ENCODE measurements at regions not wholly inside any gene's neighbourhood (a gene's known extent, or its start where the extent isn't known, plus 50 kb on each side); places are given as distances from the start of the nearest gene placed in this dataset.

- DNase-seq (ENCODE audit: low read depth in 1 of 2, low spot score in 1 of 2): no peak
Observed at GRCh38 chr6:140567466-140567865, 1193.0 kb upstream of the CITED2 start.

- no peak for DNase-seq (ENCODE audit: low read depth in 1 of 2, low spot score in 1 of 2)
Observed at GRCh38 chr6:140566781-140567277, 1192.4 kb upstream of the CITED2 start.

GRCh38 chr6:140563728-140564127, 1189.3 kb upstream of the CITED2 start:
- DNase-seq (ENCODE audit: low read depth in 1 of 2, low spot score in 1 of 2): no peak

- no peak for DNase-seq (ENCODE audit: low read depth in 1 of 2, low spot score in 1 of 2)
Observed at GRCh38 chr6:140561701-140562100, 1187.3 kb upstream of the CITED2 start.

DNA sequence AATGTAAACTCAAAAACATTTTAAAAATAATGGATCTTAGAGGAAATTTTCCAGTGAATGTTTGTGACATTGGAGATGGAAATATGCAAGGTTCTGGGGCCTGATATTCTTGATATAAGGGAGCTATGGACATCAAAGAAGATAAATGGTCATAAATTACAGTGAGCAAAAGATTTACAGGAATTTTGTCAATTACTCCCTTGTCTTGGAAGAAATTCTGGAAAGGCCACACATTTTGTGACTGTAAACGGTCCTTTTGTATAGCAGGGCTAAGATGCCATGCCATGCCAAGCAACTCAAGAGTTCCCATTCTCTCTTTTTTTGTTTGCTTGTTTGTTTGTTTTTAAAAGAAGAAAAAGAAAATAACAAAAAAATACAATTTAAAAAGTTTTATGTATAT, 1186.2 kb upstream of the CITED2 start:
- no peak for DNase-seq (ENCODE audit: low read depth in 1 of 2, low spot score in 1 of 2)

GRCh38 chr6:140559458-140559857, 1185.0 kb upstream of the CITED2 start:
- no peak for DNase-seq (ENCODE audit: low read depth in 1 of 2, low spot score in 1 of 2)

DNA sequence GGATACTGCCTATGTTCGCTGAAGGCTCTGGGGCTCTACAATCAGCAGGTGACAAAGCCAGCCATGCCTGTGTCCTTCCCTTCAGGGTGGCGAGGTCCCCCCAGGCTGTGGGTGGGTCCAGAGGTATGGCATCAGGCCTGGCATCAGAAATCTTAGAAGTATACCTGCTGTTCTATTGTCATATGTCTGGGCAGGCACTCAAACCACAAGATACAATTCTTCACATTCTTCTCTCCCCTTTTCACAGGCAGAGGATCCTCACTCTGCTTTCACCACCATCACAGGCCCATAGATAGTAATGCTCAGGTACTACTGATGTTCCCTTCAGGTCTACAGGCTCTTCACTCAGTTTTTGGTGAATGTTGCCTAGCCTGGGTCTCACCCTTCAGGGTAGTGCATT, 1180.0 kb upstream of the CITED2 start:
- DNase-seq (ENCODE audit: low read depth in 1 of 2, low spot score in 1 of 2): no peak

DNA sequence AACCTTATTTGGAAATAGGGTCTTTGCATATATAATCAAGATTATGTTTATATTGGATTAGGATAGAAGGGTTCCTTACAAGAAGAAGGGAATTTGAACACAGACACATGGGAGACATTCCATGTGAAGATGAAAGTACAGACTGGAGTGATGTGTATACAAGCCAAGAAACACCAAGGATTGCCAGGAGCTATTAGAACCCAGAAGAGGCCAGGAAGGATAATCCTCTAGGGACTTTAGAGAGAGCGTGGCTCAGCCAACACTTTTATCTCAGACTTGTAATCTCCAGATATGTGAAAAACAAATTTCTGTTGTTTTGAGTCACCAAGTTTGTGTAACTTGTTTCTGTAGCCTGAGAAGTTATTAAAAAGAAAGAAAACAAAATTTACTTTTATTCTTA, 1173.9 kb upstream of the CITED2 start:
- DNase-seq (ENCODE audit: low read depth in 1 of 2, low spot score in 1 of 2): no peak

- no peak for DNase-seq (ENCODE audit: low read depth in 1 of 2, low spot score in 1 of 2)
Observed at GRCh38 chr6:140546640-140547039, 1172.2 kb upstream of the CITED2 start.

- DNase-seq (ENCODE audit: low read depth in 1 of 2, low spot score in 1 of 2): no peak
Observed at GRCh38 chr6:140544431-140544830, 1170.0 kb upstream of the CITED2 start.

DNA sequence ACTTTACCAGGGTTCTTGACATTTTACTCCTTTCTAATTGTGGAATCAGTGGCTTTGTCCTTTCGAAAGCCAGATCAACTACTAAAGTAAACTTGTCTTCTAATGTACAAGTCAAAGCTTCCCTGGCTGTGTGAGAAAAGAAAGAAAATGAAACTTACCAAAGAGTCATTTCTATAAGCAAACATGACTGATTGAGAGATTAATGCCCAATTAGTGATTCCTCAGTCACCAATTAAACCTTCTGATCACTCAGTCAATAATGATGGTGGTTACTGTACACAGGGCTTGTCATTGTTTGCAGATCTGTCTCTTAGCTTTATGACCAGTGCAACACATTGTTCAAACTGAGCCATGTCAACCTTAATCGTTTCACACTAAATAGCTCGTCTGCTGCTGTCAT, 1168.4 kb upstream of the CITED2 start:
- DNase-seq (ENCODE audit: low read depth in 1 of 2, low spot score in 1 of 2): no peak

GRCh38 chr6:140541288-140541687, 1166.8 kb upstream of the CITED2 start:
- no peak for DNase-seq (ENCODE audit: low read depth in 1 of 2, low spot score in 1 of 2)

GRCh38 chr6:140540743-140541142, 1166.3 kb upstream of the CITED2 start:
- no peak for DNase-seq (ENCODE audit: low read depth in 1 of 2, low spot score in 1 of 2)

DNA sequence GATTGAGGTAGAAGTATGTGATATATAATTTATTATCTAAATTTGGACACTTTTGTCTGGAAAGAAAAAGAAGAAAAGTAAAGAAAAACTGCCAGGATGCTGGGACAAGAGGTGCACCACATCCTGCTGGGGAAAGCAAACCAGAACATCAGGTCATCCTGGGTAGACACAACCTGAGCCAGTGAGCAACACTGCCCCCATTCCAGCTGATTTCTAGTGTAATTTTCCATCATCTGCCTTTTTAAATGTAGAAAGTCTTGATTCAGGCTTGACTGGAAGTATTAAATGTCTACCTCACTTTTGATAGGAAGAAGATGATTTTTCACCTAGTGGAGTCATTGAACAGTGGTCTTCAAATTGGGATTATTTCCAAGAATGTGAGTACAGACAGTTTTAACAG, 1164.5 kb upstream of the CITED2 start:
- DNase-seq (ENCODE audit: low read depth in 1 of 2, low spot score in 1 of 2): no peak

DNA sequence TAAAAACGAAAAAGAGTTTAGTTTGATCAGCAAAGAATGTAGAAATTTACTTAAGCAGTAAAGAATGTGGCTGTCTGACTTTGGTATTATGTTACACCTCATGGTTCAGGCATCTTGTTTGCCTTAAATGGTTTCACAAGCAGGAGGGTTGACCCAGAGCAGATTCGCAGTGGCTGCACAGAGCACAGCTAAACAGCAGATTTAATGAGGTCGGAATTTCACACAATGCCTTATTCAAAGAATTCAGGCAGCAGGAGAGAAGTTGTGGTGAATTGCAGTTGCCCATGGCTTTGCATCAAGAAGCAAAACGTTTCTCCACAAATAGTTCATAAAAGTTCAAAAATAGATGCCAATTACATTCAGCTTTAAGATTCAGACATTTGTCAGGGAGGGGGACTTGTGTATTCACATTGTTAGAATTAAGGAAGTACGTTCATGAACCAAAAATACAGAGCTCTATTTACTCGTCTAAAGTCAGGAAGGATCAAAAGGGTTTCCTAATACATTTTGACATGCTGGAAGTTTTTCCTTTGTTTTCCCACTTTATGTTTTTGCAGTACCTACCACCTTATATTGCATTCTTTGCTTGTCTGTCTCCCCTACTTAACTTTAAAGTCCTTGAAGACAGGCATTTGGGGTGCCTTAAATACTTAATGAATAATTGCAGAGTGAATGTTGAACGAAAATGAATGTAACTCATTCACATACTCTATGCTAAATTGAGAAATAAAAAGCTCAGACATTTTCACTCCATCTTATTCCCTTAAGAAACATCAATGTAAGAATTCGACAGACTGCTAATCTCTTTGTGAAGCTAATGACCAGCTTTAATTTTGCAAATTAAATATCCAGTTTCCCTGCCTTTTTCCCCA, 1163.6 kb upstream of the CITED2 start:
- DNase-seq (ENCODE audit: low read depth in 1 of 2, low spot score in 1 of 2): no peak

- DNase-seq (ENCODE audit: low read depth in 1 of 2, low spot score in 1 of 2): no peak
Observed at GRCh38 chr6:140537211-140537610, 1162.8 kb upstream of the CITED2 start.

DNA sequence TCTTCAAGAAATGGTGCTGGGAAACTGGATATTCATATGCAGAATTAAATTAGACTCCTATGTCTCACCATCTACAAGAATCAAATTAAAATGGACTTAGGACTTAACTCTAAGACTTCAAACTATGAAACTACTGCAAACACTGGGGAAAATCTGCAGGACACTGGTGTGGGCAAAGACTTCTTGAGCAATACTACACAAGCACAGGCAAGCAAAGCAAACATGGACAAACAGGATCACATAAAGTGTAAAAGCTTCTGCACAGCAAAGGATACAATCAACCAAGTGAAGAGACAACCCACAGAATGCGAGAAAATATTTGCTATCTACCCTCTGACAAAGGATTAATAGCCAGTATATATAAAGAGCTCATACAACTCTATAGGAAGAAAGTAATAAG, 1161.1 kb upstream of the CITED2 start:
- no peak for DNase-seq (ENCODE audit: low read depth in 1 of 2, low spot score in 1 of 2)

DNA sequence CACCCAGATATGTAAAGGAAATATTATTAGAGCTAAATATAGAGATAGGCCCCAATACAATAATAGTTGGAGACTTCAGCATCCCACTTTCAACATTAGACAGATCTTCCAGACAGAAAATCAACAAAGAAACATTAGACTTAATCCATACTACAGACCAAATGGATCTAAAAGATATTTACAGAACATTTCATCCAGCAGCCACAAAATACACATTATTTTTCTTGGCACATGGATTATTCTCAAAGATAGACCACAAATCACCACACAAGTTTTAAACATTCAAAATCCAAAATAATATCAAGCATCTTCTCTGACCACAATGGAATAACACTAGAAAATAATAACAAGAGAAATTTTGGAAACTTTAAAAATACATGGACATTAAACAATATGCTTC, 1159.1 kb upstream of the CITED2 start:
- no peak for DNase-seq (ENCODE audit: low read depth in 1 of 2, low spot score in 1 of 2)

DNA sequence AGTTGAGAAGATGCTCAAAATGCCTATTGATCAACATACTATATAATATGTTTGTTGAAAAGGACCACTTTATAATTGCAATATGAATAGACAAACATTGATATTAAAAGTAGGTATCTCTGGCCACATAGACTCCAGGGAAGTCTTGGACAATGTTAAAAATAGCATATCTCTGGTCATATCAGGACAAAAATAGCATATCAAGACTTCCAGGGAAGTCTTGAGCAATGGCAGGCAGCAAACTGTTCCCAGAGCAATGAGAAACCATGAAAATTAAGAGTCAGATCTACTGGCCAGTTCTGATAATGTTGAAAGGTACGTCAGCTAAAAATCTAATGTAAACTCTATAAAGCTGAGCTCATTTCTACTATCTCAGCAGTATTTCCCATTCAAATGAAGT, 1130.3 kb upstream of the CITED2 start:
- no peak for DNase-seq (ENCODE audit: low read depth in 1 of 2, low spot score in 1 of 2)

GRCh38 chr6:140500849-140501248, 1126.4 kb upstream of the CITED2 start:
- no peak for DNase-seq (ENCODE audit: low read depth in 1 of 2, low spot score in 1 of 2)

- no peak for DNase-seq (ENCODE audit: low read depth in 1 of 2, low spot score in 1 of 2)
Observed at GRCh38 chr6:140499607-140500006, 1125.2 kb upstream of the CITED2 start.

DNA sequence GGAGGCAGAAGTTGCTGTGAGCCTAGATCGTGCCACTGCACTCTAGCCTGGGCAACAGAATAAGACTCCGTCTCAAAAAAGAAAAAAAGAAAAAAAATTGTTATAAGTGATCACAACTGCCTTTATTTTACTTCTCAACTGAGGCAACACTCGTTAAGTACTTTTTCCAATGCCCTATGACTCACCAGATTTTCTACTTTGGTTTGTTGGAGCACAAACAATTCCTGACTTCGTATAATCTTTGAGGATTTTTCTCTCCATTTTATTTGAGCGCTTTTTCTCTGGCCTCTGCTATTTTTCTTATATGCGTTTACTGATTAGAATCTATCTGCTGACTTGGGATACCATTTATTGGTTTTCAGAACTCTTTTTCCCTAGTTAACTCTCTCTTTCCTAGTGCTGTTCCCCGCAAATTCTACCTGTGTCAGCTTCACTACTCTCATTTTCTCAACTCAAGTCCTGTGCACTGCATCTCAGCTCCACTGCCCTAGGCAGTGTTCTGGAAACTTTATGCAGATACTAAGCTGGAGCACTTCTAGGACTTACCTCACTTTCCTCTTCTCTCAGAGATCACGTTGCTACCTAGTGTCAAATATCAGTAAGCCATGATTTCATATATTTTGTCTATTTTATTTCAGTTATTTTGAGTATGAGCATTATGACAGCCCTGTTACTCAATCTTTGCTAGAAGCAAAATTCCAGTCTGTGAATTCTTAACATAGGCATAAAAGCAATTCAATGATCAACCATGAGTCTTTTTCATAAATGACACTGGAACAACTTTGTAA, 1120.1 kb upstream of the CITED2 start:
- no peak for DNase-seq (ENCODE audit: low read depth in 1 of 2, low spot score in 1 of 2)

Data from activated CD4-positive, alpha-beta T cell treated with anti-CD3 and anti-CD28 coated beads, Interleukin-2, amount 50 U/mL, for 24 hours (primary cell).